HFF-Myc (cell line): ENCODE measurements at regions not wholly inside any gene's neighbourhood (a gene's known extent, or its start where the extent isn't known, plus 50 kb on each side); places are given as distances from the start of the nearest gene placed in this dataset.

Source experiments
- DNase-seq: peaks from one replicate; pipeline ENCODE4 v3.0.0-alpha.2; 2011; ENCODE audit warnings: low read depth; ENCODE audit errors: extremely low read depth
- H3K4me3 ChIP-seq: replicated peaks from 2 replicates; pipeline ENCODE4 v1.5.1; 2011; ENCODE audit warnings: low read depth, mild to moderate bottlenecking, control low read depth, low read length
- CTCF ChIP-seq: IDR thresholded peaks from 2 replicates; pipeline ENCODE4 v1.5.1; 2012; ENCODE audit warnings: mild to moderate bottlenecking, low read depth, low read length, control low read depth; ENCODE audit errors: missing control alignments

GRCh38 chr2:20534913-20535801, 88.3 kb downstream of the RHOB start:
- no peak for TF ChIP-seq CTCF
- no peak for DNase-seq
- H3K4me3 ChIP-seq, result no peak overlapping the region

DNA sequence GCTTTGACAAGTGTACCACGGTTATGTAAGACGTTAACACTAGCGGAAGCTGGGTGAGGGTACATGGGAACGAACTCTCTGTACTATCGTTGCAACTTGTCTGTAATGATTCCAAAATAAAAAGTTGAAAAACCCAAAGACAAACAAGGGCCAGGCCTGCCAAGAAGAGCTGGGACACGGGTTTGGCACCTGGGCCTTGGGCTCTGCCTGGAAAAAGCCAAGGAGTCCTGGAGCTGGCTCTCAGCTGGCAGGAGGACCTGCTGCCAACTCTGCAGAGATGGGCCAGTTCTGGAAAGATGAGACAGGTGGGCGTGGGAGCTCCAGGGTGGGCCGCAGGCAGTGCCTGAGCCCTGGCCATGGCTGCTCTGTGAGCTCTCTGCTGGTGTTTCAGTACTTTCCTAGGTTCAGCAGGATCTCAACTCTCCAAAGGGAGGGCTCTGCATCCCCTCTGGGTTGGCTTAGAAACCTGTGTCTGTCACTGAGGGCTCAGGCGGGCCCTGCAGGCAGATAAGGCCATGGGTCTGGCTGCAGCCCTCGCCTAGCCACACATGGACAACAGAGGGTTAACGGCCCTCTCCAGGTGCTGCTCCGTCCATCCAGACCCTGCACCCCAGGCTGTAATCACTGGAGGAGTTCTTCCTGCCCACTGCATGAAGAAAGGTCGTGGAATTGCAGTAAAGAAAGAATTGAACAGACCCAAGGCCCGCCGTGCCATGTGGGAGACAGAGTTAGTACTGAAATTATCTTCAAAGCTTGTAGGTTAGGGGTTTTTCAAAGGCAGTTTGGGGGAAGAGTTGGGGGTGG, 89.9 kb downstream of the RHOB start:
- H3K4me3 ChIP-seq, result no peak overlapping the region
- TF ChIP-seq CTCF, result no peak
- DNase-seq, result no peak

GRCh38 chr2:20537423-20538307, 90.8 kb downstream of the RHOB start:
- no peak for TF ChIP-seq CTCF
- no peak overlapping the region for H3K4me3 ChIP-seq
- no peak for DNase-seq

- no peak overlapping the region for H3K4me3 ChIP-seq
Measured at GRCh38 chr2:20538308-20539132, 91.6 kb downstream of the RHOB start.

GRCh38 chr2:20539133-20539719, 92.4 kb downstream of the RHOB start:
- no peak for TF ChIP-seq CTCF
- DNase-seq, result no peak
- H3K4me3 ChIP-seq, result no peak overlapping the region

More at GRCh38 chr2:20538308-20539132, 91.6 kb downstream of the RHOB start:
- TF ChIP-seq CTCF, result no peak
- no peak for DNase-seq
